ENCODE measurements at regions not wholly inside any gene's neighbourhood (a gene's known extent, or its start where the extent isn't known, plus 50 kb on each side); places are given as distances from the start of the nearest gene placed in this dataset.

DNA sequence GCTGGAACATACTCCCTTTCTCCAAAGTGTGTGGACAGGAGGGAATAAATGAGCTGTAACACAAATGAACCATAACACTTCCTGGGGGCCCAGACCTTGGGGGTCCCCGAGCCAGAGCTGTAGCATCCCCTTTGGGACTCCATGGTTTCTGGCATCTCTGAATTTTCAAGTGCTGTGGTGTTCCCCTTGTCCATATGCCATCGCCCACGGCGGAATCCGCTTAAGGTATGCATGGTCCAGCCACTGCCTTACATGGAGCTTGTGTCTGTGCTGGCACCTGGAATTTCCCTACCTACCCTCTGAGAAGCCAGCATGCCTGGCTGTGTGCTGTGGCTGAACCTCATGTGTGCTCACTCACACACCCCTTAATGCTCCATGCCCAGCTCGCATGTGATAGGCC is 943.6 kb downstream of the SLITRK1 start:
- no peak for TF ChIP-seq GABPA (IDR thresholded peaks at IDR 0.05 in 1 of 2, conservative IDR thresholded peaks at IDR 0.05 in 1 of 2)
- no peak for TF ChIP-seq CTCF (IDR thresholded peaks at IDR 0.05; ENCODE audit: low read depth, low read length, missing input control)
- TF ChIP-seq TAF1 (conservative IDR thresholded peaks at IDR 0.05) = no peak
- TF ChIP-seq RXRA (IDR thresholded peaks at IDR 0.05) = no peak
